ENCODE measurements at regions not wholly inside any gene's neighbourhood (a gene's known extent, or its start where the extent isn't known, plus 50 kb on each side); places are given as distances from the start of the nearest gene placed in this dataset.
"Not testable (repeated sequence)": the region's sequence is repeated elsewhere in the genome, so short reads cannot be mapped to it uniquely, and the experiment has no call there.

DNA sequence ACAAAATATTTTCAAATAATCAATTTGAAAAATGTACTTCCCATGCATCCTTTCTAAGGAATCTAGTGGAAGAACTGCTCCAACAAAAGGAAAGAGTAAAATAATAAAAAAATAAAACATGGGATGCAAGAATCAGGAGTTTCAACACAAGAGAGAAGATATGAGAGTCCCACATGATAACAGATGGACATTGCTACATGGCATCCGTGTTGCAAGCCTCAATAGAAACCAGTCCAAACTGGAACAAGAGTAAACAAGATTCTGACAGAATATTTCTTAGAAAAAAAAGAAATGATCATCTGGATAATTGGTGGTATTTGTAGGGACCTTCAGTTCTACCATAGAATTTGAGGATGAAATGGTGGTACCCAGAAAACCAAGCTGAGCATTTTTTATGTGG lies 186.8 kb downstream of the FRK start:
- DNase-seq, result no peak

DNA sequence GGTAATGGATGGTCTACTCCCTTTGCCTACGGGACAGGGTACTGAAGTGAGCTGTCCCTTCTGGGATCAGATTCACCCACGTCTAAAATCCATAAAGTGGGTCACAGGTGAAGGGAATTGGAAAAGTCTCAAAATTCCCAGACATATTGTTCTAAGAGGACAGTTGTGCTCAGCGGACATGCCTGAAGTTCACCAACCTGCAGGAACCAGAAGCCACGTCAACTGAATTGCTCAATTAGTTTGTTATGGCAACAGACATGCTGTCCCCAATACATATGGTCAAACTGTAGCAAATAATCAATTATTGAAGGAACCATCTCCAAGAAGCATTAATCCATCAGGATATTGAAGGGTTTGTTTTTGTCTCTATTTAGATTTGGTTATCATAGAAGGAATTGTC lies 190.2 kb downstream of the FRK start:
- DNase-seq, result no peak

DNA sequence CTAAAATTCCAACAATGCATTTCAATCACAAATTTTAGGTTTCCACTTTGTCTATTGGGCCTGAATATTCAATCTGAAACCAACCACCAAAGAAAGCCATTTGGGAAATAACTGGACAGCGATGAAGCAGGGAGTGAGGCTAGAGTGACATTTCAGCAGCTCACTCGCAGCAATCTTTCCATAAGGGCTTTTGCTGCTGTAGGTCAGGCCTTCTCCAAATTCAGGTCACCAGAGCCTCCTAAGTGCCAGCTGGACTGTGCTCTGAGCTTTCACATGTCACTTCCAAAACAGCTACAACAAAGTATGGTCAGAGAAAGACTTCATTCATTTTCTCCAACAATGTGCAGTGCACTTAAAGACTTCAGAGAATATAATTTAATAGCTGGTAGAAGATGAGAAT lies 194.8 kb downstream of the FRK start:
- no peak for DNase-seq

DNA sequence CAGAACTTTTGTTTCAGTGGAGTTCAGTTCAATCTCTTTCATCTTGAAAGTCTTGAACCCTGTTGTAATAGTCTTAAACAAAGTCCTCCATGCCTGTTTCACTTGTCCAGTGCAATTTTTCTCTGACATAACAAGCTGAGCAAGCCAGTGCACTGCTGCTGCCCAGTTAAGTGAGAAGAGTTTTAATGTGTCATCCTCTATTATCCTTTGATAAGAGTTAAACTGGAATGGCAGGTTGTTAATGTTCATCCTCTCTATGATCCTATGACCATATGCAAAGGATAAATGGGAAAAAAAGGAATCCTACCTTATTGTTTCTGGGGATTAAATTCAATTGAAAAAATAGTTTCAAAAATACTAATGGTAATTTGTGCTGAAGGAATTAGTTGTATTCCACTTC lies 197.5 kb downstream of the FRK start:
- no peak for DNase-seq

DNA sequence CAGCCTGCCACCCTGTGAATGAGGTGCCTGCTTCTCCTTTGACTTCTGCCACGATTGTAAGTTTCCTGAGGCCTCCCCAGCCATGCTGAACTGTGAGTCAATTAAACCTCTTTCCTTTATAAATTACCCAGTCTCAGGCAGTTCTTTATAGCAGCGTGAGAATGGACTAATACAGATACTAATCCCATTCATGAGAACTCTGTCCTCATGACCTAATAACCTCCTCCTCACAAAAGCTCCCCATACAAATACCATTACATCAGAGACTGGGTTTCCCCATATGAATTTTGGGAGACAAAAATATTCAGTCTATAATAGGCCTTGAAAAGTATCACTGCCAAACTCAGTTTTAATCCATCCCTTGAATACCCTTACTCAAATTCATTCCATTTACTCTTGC lies 199.0 kb downstream of the FRK start:
- DNase-seq, result not testable (repeated sequence)

DNA sequence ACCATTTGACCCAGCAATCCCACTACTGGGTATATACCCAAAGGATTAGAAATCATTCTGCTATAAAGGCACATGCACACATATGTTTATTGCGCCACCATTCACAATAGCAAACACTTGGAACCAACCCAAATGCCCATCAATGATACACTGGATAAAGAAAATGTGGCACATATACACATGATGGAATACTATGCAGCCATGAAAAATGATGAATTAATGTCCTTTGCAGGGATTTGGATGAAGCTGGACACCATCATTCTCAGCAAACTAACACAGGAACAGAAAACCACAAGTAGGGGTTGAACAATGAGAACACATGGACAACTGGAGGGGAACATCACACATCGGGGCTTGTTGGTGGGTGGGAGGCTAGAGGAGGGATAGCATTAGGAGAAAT lies 201.1 kb downstream of the FRK start:
- not testable (repeated sequence) for DNase-seq

DNA sequence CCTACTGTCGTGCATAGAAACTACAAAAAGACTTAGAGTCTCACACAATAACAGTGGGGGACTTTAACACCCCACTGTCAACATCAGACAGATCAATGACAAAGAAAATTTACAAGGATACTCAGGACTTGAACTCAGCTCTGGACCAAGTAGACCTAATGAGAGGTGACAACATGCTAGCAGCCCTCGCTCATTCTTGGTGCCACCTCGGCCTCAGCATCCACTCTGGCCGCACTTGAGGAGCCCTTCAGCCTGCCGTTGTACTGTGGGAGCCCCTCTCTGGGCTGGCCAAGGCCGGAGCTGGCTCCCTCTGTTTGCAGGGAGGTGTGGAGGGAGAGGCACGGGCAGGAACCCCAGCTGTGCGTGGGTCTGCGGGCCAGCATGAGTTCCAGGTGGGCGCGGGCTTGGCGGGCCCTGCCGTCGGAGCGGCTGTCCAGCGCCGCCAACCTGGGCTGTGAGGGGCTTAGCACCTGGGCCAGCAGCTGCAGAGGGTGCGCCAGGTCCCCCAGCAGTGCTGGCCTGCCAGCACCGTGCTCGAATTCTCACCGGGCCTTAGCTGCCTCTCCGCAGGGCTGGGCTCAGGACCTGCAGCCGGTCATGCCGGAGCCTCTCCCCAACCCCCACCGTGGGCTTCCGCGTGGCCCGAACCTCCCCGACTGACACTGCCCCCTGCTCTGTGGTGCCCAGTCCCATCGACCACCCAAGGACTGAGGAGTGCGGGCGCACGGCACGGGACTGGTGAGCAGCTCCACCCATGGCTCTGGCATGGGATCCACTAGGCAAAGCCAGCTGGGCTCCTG lies 205.6 kb downstream of the FRK start:
- no peak for DNase-seq

DNA sequence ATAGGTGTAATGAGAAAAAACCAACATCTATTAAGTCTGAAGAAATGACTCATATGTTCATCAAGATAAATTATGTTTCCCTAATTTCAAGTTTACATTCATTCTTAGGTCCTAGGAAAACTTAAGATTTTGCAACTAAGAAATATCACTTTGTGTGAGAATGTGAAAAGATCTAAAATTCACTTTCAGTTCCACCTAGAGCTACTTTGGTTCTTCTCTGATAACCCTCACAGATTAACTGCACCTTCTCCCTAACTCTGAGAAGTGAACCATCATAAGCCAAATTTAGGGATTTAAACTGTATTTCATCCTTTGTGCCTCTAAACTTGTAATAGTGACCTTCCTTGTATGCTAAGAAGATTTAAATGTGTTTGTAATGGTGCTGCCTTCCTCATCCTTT lies 213.0 kb downstream of the FRK start:
- no peak for DNase-seq

DNA sequence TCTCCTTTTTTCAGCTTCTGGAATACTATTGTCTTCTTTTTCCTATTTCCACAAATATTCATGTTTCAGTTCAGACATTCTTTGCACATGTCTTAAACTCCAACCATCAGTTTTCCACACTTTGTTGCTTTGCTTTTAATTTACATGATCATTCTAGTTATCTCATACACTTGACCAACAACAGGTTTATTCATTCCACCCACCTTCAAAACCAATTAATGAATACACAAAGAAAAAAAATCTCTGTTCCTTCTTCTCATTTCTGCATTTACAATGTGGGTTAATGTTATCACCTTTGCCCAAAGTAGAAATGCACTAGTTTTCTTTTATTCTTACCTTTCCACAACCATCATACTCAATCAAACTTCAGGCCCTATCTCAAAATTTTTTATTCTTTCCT lies 216.7 kb downstream of the FRK start:
- no peak for DNase-seq

DNA sequence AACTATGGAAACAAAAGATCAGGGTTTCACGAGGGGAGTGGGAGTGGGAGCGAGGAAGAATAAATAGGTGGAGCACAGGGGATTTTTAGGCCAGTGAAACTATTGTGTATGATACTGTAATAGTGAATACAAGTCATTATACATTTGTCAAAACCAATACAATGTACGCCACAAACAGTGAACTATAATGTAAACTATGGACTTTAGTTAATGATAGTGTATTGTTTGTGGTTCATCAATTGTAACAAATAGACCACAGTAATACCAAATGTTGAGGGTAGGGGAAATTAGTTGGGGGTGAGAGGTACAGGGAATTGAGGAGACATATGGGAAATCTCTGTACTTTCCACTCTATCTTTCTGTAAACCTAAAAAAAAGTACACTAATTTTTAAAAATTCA lies 218.4 kb downstream of the FRK start:
- no peak for DNase-seq

DNA sequence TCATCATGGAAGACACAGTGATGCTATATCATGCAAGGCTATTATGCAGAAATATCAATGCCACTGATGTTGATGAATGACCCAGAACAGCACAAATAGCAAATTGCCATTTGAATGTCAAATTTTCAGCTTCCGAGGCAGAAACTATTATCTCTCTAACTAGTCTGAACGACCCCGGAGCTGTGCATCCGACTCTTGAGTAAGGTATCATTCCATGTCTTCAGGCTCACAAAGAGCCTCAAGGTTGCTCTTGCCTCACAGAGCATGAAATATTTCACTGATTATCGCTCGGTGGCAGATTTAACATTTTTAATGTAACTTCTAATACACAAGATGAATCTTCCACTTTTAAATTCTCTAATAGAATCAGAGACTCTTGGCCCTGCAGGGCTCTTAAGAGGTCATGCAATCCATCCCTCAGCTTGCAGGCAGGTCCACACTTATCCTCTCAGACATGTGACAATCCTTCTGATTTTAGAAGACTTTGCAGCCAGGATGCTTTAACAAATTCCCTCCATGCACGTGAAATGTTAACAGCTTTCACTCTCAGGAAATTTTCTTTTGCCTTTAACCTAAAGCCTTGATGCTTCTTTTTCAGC lies 221.0 kb downstream of the FRK start:
- no peak for DNase-seq

DNA sequence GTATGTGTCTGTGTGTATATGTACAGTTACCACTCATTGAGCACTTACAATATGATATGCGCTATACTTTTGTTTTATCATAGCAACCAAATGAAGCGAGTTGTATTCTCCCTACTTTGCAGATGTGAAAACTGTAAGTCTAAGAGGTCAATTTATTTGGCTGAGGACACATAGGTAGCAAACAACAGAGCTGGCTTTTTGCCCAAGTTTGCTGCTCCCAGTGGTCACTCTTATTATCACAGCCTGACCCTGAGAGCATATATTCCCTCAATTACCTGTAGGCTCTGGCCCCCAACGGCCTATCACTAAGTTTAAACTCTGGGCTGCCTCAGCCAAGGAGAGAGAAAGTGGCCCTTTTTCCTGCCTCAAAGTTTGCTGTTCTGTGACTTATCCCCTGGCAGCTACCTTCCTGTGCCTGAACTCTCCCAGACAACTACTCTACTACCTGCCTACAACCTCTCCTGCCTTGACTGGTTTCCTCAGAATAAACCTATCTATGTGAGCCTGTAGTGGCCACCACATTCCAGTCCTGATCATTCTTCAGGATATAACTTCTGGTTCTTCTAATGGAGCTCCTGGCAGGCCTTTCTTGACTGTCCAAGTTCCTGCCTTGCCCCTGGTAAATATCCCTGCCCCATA lies 221.8 kb downstream of the FRK start:
- peak in 1 of 3 experiments; percentile 27 for DNase-seq

DNA sequence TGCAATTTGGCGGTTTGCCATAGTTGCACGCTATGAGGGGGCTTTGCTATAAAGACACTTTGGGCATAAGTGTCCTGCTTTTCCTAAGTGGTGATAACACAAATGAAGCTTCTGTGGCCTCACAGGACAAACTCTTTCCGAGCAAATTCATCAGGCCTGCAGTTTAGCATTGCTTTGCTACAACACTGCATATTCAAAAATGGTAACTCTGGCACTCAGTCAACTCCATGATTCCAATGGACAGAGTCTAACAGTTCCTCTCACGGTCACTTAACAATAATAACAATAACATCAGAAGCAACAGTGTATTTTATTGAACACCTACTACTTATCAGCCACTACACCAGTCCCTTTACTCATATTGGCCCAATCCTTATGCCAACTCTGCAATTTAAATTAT lies 222.5 kb downstream of the FRK start:
- no peak for DNase-seq

DNA sequence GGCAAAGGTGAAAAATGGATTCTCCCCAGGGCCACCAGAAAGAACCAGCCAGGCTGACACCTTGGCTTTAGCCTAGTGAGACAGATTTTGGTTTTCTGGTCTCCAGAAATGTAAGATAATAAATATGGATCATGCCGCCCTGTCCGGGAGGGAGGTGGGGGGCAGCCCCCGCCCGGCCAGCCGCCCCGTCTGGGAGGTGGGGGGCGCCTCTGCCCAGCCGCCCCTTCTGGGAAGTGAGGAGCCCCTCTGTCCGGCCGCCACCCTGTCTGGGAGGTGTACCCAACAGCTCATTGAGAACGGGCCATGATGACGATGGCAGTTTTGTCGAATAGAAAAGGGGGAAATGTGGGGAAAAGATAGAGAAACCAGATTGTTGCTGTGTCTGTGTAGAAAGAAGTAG lies 224.3 kb downstream of the FRK start:
- not testable (repeated sequence) for DNase-seq

DNA sequence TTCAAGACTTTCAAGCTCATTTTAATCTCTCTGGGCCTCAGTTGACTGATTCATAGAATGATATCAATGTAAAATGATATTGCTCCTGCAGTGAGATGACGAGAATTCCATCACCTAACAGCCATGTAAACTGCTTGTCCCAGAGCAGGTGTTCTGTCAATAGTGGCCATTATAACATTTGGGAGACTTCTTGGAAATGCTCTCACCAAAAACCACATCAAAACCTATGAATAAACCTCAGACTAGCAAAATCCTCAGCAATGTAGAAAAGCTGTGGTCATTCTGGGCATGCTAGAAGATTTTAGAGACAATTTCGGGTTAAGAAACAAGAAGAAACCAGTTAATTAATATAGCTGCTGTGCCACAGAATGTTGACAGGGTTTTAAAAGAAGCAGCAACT lies 225.4 kb downstream of the FRK start:
- no peak for DNase-seq

DNA sequence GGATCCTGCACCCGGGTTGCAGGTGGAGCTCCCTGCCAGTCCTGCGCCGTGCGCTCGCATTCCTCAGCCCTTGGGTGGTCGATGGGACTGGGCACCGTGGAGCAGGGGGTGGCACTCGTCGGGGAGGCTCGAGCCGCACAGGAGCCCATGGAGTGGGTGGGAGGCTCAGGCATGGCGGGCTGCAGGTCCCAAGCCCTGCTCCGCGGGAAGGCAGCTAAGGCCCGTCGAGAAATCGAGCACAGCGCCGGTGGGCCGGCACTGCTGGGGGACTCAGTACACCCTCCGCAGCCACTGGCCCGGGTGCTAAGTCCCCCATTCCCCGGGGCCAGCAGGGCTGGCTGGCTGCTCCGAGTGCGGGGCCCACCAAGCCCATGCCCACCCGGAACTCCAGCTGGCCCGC lies 226.1 kb downstream of the FRK start:
- not testable (repeated sequence) for DNase-seq

DNA sequence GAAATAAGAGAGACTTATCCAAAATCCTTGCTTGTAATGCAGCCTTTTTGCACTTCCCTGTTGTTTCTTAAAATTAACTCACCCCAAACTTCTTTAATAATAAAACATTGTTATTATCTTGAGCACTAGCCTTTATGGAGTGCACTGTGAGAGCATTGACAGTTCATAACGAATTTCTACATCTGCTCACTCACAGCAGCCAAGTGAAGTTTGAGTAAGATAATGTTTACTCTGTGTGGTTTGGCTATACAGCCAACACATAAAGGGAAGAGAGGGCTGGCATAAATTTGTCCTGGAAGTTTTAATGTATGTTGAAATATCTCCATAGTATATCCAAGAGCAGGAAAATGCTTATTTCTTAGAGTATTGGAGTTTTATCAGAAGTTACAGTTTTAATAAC lies 227.9 kb downstream of the FRK start:
- no peak for DNase-seq

DNA sequence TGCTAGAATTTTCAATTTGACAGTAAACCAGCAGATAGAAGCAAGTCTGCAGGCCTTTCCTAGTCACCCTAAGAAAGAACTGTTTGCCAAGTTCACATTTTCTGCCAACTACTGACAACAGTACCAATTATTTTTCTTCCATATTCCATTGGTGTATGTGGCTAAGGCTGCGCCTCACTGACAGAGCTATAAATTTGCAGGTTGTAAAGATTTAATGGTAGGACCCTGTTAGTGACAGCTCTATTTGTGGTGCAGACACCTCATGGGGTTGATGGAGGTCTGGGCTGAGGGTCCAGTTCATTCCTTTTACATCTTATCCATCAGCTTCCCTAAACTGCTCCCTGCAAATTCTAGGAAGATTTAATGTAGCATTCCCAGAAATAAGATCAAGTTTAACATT lies 228.5 kb downstream of the FRK start:
- peak in 1 of 3 experiments; percentile 23 for DNase-seq

DNA sequence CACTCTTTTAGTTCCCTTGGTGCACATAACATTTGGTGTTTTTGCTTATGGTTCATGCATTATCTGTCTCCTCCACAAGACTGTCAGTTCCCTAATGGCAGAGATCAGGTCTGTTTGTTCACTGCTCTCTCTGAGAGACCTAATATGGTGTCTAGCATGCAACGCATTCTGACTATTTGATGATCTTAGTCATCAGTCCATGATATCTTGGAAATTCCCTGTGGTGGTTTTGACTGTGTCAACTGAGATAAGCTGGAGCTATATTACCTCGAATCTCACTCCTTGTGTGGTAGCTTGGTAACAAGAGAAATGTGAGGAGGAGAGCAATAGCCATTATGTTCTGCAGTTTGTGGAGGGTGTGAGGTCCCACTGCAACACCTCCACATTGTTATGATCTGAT lies 229.8 kb downstream of the FRK start:
- DNase-seq, result no peak

DNA sequence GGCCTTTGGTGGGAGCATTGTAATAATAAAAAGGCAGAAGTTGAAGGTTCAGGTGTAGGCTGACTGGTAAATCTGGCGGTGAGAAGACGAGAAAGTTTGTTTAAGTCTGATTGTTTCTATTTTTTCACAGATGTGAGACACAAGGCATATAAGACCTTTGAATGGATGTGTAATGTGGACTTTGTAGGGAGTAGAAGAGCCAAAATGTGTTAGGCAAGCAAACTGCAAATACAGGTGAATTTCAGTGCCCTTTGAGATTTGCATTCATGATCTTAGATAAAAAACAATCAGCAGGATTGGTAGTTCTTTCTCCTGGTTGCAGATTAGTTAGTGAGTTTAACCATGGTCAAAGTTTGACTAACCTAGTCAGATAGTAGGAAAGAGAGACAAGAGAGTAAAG lies 238.9 kb downstream of the FRK start:
- no peak for DNase-seq

DNA sequence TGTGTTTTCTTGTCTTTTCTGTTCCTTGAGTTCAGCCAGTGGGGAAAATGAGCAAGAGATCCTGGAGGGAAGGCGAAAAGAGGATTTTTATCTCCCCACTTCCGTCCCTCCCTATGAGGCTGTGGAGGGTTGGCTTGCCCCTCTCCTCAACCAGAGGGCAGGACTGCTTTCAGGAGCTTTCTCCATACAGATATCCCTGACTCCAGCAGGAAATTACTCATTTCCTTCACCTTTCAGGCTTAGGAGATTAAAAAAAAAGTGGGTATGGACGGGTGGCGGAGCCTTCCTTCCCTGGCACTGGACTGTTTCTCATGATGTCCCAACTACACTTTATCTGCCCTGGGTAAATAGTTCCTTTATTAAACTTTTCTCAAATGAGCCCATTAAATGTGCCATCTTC lies 241.2 kb downstream of the FRK start:
- DNase-seq, result no peak

DNA sequence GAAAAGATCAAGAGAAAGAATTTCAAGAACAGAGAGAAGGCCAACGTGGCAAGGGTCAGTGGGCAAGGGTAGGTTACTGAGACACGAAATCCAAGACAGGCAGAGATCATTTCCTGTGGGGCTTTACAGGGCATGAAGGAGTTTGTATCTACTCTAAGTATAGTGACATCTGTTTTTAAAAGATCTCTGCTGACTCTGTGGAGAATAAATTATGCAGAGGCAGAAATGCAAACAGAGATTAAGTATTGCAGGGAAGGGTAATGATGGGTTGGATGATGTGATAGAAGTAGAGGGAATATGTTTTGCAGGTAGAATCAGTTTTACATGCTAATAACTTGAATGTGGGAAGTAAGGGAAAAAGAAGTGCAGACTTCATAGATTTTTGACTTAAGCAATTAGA lies 243.5 kb downstream of the FRK start:
- peak in 2 of 3 experiments; percentile 4 to 32 for DNase-seq

DNA sequence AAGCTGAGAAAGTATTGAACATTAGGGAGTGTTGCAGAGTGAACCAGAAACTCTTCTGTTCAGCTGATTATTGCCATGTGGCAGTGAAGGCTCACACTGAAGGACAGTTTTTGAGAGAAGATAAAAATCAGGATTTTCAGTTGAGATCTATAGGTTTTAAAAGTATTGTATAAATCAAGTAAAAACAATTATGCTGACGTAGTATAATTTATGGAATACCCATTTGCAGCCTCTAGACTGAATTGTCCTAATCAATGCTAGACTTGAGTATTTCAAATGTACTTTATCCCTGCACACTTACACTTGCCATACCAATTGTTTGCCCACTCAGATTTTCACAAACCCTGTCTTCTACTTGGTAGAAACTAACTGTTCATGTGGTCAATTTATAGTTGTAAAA lies 245.8 kb downstream of the FRK start:
- no peak for DNase-seq

DNA sequence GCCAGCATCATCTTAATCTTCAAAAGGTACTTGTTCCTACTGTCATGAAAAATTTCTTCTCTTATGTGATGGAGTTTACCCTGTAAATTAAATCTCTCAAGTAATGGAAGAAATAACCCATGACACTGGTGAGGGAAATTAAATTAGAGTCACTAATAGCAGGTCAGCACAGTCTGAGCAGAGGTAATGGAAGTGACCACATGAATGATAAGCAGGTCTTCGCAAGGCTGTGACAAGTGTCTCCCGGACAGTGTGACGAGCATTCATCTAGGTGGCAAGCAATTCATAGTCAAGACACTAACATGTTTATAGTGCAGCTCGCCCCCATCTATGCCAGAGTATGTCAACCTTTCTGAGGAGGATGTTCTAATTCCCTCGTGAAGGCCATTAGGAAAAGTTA lies 249.2 kb downstream of the FRK start:
- no peak for DNase-seq

DNA sequence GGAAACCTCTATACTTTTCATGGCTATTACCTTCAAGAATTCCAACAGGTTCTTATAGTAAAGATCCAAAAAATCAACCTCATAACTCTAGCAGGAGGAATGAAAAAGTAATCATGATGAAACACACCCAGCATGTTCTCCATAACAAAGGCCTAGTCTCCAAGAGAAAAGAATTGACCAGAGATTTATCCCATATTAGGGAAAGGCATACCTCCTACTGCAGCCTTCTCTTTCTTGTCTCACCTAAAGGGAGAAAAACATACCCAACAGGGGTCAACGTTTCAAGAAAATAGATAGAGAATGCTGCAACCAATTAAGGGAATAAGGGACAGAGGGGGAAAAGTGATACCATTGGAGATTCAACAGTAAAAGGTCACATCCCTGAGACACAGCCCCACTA lies 262.5 kb downstream of the FRK start:
- no peak for DNase-seq
